Putamen (tissue), 1 donor: ENCODE measurements at regions not wholly inside any gene's neighbourhood (a gene's known extent, or its start where the extent isn't known, plus 50 kb on each side); places are given as distances from the start of the nearest gene placed in this dataset.

ENCODE experiments used
- DNase-seq: peaks from one replicate; pipeline ENCODE4 v3.0.0-alpha.2; 2016; ENCODE audit warnings: low spot score

DNA sequence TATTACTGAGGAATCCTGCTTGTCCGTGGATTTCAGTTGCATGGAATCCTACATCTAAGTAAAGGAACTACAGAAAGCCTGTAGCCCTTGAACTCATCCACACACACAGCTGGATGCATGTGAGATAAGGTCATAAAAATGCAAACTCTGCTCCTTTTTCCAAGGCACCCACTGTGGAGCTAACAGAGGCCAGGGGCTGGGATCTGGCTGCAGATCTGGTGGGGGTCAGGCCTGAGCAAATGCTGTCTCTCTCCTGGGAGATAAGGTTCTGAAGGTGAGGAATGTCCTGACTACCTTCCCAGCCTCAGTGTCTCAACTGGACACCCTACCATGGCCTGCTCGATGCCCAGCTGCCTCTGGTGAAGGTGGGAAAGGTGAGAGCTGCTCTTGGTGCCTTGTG lies 321.5 kb downstream of the LRFN2 start:
- no peak for DNase-seq

DNA sequence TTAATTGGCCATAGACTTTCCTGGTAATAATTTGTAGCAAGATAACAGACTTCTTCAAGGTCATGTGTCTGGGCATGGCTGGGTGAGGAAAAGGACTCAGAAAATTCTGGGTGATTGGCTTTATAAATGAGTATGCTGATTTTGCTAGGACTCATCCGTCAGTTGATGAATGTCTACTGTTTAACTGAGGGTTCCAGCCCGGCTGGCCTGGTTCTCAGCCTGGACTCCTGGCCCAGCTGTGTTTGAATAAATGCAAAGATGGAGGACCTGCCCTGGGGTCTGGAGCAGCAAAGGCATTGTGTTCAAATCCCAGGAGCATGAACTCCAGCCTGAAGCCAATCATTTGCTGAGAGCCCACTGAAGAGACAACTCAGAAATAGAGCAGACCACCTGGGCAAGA lies 323.2 kb downstream of the LRFN2 start:
- no peak for DNase-seq

DNA sequence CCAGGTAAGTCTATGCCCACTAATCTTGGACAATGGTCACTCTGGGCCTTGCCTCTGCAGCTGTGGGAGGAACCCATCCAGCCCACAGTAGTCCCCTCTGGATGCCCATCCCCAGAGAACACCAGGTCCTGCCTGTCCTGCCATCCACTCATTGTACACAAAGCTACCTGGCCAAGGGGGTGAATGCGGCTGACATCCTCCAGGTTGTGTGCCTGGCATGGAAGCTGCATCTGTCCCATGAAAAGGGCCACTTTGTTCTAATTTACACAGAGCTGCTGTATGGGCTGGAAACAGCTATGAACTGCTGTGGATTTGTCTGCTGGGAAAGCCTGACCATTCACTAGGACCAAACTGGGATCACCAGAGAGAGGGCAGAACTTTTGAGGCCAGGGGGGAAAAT lies 324.8 kb downstream of the LRFN2 start:
- no peak for DNase-seq

DNA sequence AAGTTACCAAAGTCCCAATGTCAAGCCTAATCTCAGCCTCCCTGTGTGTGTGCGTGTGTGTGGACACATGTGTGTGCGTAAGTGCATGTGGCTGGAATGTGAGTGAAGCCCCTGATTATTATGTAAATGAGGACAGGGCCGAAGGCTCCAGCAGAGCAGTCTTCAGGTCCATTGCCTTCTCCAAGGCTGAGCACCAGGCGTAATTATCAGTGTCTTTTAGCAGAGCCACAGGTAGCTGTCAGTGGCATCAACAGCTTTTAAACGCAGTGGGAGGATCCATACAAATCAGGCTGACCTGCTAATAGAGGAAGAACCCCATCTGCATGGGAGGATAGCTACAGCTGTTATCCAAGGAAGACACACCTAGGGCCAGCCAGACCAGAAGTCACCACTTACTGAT lies 324.3 kb upstream of the MOCS1 start:
- no peak for DNase-seq

DNA sequence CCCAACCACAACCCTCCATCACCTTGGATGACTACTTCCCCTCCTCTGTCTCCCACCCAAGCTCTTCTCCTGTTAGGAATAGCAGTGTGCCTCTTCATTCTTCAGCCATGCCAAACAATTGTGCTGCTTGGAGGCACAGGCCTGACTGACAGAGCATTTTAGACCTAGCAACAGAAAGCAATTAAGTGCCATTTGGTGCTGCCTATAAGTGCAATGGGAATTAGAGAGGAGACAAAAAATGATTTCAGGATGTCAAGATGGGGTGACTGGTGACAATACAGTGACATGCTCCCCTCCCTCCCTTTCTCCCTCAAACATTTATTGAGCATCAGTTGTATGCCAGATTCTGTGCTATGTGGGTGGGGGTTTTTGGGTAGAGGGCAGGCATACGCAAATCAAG lies 322.6 kb upstream of the MOCS1 start:
- no peak for DNase-seq

DNA sequence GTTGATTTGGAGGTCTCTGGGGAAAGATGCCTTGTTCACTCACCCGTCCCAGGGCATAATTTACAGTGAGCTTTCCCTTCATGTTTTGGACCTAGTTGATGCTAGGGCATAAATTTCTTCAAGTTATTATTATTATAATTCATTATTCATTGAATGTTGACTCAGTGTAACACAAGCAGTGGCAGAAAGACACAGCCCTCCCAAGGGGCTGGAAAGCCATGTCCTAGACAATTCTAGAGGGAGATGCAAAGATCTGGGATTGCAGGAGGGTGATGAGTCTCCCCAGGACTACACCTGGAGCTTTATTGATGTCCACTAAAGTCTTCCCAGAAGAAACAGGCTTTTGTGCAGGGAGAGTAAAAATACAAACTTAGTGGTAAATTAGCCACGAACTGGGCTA lies 322.0 kb upstream of the MOCS1 start:
- DNase-seq = no peak

DNA sequence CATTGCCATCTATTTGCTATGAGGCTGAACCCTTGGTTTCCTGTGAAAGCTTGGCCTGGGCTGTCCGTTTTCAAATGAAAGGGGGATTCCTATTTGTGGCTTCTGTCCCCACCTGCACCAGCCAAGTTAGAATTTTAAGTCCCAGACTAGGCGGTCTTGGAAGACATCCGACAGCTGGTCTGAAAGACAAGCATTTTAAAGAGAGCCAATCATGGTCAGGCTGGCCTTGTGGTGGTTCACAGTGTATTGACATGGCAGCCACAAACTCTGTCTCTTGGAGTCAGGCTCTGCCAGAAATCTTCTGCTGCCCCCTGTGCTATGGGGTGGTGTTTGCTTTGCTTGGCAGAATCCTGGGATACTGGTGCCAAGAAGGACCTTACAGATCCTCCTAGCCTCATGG lies 319.2 kb upstream of the MOCS1 start:
- DNase-seq = no peak

DNA sequence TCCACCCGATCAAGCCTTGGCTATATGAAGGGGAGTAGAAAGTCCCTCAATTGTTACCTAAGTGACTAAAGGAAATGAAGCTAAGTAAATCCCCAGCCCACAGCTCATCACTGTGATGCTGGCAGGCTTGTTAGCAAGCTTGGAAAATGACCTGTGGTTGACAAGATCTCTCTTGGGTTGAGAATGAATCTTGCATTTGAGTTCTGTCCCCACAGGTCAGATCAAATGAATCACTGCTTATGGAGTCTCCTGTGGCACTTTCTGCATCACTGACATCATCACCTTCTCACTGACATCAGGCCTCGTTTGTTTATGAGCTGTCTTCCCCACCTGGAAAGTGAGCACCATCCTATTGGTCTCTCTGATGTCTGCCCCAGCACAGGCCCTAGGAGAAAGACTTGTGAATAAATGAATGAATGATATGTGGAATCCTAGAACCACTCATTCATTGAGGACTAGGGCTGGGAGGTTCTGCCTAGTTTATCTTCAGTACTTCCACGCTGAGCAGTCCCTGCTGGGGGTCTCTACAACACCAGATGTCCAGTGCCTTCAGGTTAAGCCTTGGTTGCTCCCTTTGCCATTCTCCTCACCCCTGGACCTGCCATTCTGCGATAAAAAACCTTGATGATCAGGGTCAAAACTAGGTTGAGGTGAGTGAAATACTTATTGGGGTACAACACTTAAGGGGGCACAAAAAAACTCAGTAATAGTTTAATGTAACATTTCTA lies 318.4 kb upstream of the MOCS1 start:
- DNase-seq = no peak

DNA sequence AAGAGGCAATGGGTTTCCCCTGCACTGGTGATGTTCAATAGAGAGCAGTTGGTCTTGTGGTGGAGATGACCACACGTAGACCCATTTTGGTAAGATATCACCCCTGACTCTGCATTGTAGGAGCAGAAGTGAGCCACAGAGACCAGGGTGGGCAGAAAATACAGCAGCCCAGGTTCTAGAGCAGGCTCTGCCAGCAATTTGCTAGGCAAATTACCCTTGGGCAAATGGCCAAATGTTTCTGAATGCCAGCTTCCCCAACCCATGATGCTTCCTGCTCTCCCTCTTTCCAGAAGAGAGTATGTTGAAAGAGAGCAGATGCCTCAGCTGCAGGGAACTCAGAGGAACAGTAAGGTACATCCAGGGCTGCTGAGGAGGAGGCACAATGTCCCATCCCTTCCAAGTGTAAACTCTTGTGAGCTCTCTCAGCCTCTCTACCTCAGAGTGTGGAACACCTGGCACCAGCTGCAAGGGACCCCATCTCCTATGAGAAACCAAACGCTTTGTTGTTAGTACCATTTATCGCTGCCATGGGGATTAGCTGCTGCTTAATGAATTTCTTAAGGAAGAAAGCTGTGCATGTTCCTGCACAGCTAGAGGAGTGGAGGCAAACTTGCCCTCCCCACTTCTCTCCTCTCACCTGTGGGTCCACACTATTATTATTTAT lies 317.5 kb upstream of the MOCS1 start:
- no peak for DNase-seq

DNA sequence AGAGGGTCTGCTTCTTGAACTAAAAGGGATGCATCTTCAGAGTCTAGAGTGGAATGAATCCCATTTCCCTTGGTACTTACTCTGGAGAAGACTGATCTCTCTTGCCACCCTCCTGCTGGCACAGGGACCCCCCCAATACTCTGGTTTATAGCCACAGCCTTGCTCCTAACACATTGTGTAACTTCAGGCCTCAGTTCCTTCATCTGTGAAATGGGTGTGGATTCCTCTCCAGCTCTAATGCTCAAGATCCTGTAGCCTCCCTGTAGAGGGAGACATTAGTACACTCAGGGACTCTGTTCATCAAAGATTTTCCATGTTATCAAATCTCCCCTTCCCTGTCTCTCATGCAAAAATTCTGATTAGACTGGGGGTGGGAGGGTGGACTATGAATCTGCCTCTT lies 315.7 kb upstream of the MOCS1 start:
- DNase-seq = no peak

DNA sequence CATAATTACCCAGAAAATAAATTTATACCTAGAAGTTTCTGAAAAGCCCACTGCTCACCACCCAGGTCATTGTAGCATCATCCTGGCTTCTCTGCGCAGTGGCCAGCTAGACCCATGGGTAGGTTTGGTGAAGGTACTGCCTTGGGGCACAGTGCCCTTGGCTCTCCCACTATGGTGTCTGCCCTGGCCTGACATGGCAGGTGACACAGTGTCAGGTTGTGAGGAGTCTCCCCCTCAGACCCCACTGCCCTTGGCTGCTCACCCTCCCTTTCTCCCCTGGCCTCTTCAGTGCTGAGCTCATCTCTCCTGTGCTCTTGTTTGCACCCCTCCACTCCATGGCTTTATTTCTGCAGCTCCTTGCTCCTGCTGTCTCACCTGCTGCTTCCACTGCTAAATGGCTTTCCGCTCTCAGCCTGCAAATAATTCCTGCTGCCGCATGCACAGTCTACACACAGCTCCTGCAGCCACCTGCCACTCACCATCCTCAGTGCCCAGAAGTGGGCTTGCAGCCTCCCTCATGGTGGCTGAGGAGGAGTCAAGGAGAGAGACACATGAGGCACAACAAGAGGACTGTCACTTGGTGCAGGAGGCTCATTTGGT lies 313.4 kb upstream of the MOCS1 start:
- DNase-seq = no peak

DNA sequence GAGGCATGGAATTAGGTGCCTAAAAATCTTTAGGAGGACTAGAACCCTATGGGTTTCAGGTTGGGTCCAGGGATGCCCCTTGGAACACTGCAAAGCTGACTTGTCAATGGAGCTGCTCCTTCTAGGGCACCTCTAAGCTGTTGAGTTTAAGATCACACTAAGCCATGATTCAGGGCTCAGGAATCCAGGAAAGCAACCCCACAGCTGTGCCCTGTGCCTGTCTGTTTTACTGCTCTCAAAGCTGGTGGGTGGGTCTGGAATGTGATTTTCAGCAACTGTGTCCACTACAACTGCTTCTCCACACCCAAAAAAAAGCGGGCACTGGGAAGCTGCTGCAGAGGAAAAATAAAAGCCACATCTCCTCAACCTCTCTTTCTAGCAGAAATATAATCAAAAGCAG lies 310.4 kb upstream of the MOCS1 start:
- no peak for DNase-seq

DNA sequence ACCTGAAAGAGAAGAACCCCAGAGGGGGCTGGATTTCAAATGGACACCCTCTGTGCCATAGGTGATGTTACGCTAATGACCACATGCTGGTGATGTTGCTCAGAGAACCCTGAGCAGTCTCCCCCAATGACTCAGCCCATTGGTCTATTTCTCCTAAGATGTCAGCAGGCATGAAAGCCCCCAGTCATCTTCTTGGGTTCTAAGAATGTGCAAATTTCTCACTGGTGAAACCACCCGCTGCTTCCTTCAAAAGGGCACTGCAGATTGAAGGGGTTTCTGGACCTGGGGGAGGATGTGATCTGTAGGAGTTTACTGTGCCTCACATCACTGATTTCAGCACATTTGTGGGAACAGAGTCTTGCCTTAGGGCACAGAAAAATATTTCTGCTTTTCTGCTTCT lies 298.4 kb upstream of the MOCS1 start:
- DNase-seq = no peak

DNA sequence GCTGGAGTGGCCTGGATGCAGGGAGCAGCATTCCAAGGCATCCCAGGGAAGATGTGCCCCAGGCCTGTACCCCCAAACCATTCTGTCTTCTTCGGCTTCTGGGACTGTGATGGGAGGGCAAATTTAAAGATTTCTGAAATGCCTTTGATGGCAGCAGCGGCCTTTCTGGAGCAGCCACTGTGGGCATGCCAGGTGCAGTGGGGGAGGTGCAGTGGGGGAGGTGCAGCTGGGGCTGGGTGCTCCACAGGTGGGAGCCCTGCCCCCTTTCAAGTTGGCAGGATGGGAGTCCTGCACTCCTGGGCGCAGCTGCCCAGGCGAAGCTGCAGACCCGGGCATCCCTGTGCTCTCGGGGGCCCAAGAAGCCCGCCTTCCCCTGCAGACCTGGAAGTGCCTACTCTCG lies 293.5 kb upstream of the MOCS1 start:
- no peak for DNase-seq

DNA sequence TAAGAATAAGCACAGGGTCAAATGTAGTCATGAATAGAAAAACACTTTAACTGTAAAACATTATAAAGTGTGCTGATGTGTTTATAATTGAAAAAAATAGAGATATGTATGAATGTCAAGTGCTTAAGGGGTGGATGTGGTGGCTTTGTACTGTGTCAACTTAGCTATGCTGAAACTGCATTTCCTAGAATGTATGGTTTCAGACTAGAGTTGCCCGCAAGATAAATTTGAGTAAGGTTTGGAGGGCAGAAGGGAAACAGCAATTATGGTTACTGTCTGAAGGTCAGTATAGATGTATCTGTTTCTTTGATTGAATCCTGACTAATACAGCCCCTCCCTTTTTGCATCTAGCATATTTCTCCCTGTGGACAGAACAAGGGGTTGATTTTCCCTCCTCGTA lies 288.1 kb upstream of the MOCS1 start:
- no peak for DNase-seq

DNA sequence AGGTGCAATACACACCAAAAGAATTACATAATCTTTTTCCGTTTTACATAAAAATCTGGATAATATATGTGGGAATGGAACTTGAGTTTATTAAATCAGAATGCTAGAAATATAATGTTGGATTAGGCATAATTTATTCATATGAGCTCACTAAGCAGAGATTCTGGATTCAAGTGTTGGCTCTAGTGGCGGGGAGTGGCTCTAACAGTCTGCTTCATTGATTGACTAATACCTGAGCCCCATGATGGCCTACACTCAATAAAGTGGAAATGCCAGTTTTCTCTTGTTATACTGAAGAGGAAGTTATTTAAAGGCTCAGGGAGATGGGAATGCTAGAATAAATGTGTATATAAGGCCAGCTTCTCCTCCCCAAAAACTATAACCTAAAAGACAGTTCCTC lies 285.5 kb upstream of the MOCS1 start:
- DNase-seq = no peak

DNA sequence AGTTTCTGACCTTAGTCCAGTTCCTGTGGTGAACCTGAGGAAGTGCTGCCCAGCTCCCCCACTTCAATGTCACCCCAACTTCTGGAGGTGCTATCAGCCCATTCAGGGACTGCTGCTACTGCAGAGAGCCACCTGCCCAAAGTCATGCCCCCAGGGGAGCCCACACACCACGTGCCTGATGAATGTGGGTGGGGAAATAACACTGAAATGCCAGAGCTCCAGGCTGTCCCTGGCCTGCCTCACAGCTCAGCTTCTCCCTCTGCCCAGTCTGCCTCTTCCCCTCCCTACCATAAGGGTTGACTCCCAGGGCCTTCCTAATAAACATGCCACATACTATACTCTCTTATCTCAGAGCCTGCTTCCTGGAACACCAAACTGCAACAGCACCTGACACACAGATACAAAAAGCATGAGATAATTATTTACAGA lies 276.4 kb upstream of the MOCS1 start:
- no peak for DNase-seq

DNA sequence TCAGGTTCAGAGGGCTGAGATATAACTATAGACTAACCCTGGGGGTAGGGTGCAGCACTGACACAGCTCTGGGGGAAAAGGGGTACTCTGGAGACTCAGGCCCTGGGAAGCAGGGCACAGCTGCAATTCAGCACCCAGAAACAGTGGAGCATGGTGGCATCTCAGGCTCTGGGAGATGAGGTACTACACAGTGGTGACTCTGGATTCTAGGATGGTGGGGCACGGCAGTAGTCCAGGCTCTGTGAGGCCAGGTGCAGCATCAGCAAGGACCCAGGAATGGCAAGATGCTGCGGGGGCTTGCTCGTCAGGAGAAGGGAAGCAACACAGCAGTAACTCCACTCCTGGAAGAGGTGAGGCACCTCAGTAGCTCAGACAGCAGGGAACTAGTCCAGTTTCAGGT lies 271.5 kb upstream of the MOCS1 start:
- no peak for DNase-seq

DNA sequence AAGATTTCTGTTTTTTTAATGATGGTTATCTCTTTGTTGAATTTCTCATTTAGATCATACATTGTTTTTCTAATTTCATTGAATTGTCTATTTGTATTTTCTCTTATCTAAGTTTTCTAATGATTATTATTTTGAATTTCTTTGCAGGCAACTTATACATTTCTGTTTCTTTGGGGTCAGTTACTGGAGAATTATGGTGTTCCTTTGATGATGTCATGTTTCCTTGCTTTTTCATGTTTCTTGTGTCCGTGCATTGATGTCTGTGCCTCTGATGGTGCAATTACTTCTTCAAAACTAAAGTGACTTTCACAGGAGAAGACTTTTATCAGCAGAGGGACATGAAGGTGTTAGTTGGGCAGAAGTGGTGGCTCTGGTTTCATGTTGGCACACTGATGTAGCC lies 270.7 kb upstream of the MOCS1 start:
- DNase-seq = no peak

DNA sequence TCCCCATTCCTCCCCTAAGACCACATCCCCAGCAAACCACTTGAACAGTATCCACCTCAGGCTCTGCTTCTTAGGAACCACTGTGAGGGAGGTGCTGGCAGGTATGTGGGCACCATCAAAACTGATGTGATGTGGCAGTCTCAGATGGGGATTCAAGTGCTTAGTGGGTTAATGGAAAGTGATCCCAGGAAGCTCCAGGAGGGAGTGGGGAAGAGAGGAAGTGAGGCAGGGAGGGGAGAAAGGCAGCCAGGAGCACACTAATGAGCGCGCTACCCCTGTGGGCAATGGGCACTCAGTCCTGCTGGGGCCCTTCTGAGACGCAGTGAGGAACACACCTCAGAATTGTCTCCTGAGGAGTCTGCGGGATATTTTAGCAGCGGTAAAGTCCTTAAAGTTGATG lies 263.1 kb upstream of the MOCS1 start:
- no peak for DNase-seq

DNA sequence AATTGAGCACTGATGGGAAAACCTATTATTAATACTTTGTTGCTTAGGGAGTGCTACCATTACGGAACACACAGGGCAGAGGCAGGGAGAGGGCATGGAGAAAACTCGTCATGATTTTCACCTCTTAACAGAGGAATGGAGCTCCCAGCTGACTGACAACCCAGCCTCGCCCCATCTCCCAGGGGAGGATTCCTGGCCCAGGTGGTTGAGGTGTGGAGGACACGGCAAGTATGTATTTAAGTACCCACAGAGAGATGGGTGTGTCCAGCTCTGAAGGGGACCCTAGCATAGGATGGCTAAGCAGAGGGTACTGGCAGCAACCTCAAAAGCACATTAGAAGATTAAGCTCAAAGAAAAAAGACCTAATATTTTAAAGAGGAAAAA lies 261.9 kb upstream of the MOCS1 start:
- DNase-seq = no peak

DNA sequence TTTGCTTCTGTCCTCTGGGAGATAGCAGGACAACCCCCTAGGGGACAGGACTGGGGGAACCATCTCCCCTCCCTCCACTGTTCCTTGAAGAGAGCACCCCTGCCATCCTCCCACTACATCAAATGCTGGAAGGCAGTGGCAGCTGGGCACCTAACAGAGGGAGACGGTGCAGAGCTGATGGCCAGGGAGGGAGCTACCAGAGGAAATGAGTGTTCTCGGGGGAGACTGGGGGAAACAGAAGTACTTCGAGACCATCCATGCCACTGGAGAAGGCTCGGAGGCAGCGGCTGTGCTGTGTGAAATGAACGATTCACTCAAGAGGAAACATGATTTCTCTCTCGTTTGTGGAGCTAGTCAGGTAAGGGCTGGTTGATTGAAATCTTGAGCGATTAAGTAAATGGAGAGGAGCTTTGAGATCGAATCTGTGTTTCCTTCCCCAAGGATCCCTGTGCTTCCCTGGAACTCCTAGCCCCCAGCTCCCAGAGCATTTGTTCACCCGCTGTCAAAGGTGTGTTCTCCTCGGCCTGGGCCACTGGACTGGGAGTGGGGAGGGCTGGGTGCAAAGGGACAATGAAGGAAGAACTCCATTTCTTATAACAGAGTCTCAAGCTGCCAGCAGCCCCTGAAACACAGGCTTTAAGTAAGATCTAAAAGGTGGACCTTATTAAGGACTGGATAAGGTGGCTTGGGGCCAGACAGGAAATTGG lies 261.3 kb upstream of the MOCS1 start:
- no peak for DNase-seq
